ENCODE measurements at regions not wholly inside any gene's neighbourhood (a gene's known extent, or its start where the extent isn't known, plus 50 kb on each side); places are given as distances from the start of the nearest gene placed in this dataset.

GRCh38 chr11:115743719-115744118 lies 239.5 kb upstream of the CADM1 start:
- no peak for TF ChIP-seq CTCF (IDR thresholded peaks at IDR 0.05; ENCODE audit: borderline replicate concordance, insufficient read depth, low read depth, low read length)
- H3K4me3 ChIP-seq (ENCODE audit: low read depth, low read length) = no peak overlapping the region

GRCh38 chr11:115741376-115742107 lies 237.3 kb upstream of the CADM1 start:
- no peak overlapping the region for H3K4me3 ChIP-seq (ENCODE audit: low read depth, low read length)
- TF ChIP-seq CTCF (IDR thresholded peaks at IDR 0.05; ENCODE audit: borderline replicate concordance, insufficient read depth, low read depth, low read length) = no peak

GRCh38 chr11:115740324-115740723 lies 236.1 kb upstream of the CADM1 start:
- no peak for TF ChIP-seq CTCF (IDR thresholded peaks at IDR 0.05; ENCODE audit: borderline replicate concordance, insufficient read depth, low read depth, low read length)
- H3K4me3 ChIP-seq (ENCODE audit: low read depth, low read length) = no peak overlapping the region

- TF ChIP-seq CTCF (IDR thresholded peaks at IDR 0.05; ENCODE audit: borderline replicate concordance, insufficient read depth, low read depth, low read length) = no peak
- no peak overlapping the region for H3K4me3 ChIP-seq (ENCODE audit: low read depth, low read length)
Observed at GRCh38 chr11:115739878-115740277, 235.7 kb upstream of the CADM1 start.

- TF ChIP-seq CTCF (IDR thresholded peaks at IDR 0.05; ENCODE audit: borderline replicate concordance, insufficient read depth, low read depth, low read length) = no peak
- no peak overlapping the region for H3K4me3 ChIP-seq (ENCODE audit: low read depth, low read length)
Observed at GRCh38 chr11:115739146-115739545, 234.9 kb upstream of the CADM1 start.

DNA sequence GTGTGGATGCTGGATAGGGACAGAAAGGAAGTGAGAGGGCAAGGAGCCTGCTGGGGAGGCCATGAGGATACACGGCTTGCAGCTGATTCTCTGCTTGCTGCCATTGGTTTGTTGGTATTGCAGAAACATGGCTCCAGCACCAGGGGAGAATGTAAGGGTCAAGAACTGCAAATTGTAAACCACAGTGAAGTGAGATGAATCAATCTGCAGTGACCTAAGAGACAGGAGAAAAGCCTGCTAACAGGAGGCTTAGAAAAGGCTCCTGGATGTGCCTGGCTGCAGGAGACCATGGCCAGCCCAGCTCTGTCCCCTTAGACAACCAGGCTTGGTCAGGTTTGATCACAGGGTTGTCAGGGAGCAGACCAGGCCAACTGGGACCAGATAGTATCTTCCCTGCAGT lies 233.7 kb upstream of the CADM1 start:
- H3K4me3 ChIP-seq (ENCODE audit: low read depth, low read length) = no peak overlapping the region
- TF ChIP-seq CTCF (IDR thresholded peaks at IDR 0.05; ENCODE audit: borderline replicate concordance, insufficient read depth, low read depth, low read length) = no peak

- TF ChIP-seq CTCF (IDR thresholded peaks at IDR 0.05; ENCODE audit: borderline replicate concordance, insufficient read depth, low read depth, low read length) = no peak
Observed at GRCh38 chr11:115736146-115736545, 231.9 kb upstream of the CADM1 start.

More at GRCh38 chr11:115736146-115736545, 231.9 kb upstream of the CADM1 start:
- H3K4me3 ChIP-seq (ENCODE audit: low read depth, low read length) = no peak overlapping the region

Measured in GM12875 (cell line).